Heart left ventricle (tissue), 13 donors: ENCODE measurements at regions not wholly inside any gene's neighbourhood (a gene's known extent, or its start where the extent isn't known, plus 50 kb on each side); places are given as distances from the start of the nearest gene placed in this dataset.

ENCODE experiments used
- CTCF ChIP-seq, 12 donors: fragments of 200-600 bp; sonication (generic) in 4 of 12; IDR thresholded peaks; one replicate each; pipeline versions ENCODE4 v1.5.0 to v1.8.0; 2018 to 2022; ENCODE audit warnings: antibody characterized with exemption in 12 of 12, mild to moderate bottlenecking in 5 of 12
- POLR2A ChIP-seq, 2 donors: fragments of 450-650 bp; IDR thresholded peaks; one replicate each; pipeline ENCODE4 v1.6.1; 2017; ENCODE audit warnings: antibody characterized with exemption in 2 of 2, mild to moderate bottlenecking in 2 of 2, moderate library complexity in 2 of 2
- donor health status: ischemic (EF 13 %, LVEDD 7.1; RV severe dilation, severe dysfunction).
- donor health status: DM: no; HTN: yes; CAD: no.
- donor health status: DM: no; HTN: no; CAD: no.
- donor health status: ischemic (EF 25% LVEDD 6.9; RV normal size, moderate dysfunction).
- donor health status: ischemic (EF 25% LVEDD 5.7; RV mildly dilated, moderate dysfunction).
- donor health status: ischemic (EF 35%, LVEDD 5.7; RV mildly dilated, moderate dysfunction).
- donor health status: nonischemic (EF 11% LVEDD 7.7; RV severe dilation, severe dysfunction).
- donor health status: DM: yes; HTN: yes; CAD: no.
- donor health status: PGD.
- donor health status: ischemic (EF 29% LVEDD 5.4; RV normal size, mild dysfunction).
- donor health status: nonischemic (EF 23%, LVEDD 6.1; RV moderate dilation, normal function).

- no peak for TF ChIP-seq CTCF (IDR thresholded peaks at IDR 0.05)
- no peak for TF ChIP-seq POLR2A (IDR thresholded peaks at IDR 0.05)
These were observed 215.5 kb downstream of the ETAA1 start for GRCh38 chr2:67612576-67613042.
